K562 (cell line): ENCODE measurements at regions not wholly inside any gene's neighbourhood (a gene's known extent, or its start where the extent isn't known, plus 50 kb on each side); places are given as distances from the start of the nearest gene placed in this dataset.

Experiments used
- ATAC-seq: fragments of 200-7000 bp; cut with Tn5 transposase; 3 replicates; pipeline ENCODE4 v1.9.1; 2020; ENCODE audit warnings: moderate library complexity
- BruUV-seq: library from RNA; stranded (reverse); fragments of 400-500 nt; replicated peaks from 2 replicates; lab custom pipeline; 2021; lab: Mats Ljungman, UMichigan
- CTCF ChIA-PET: fragments of 300-600 bp; formaldehyde crosslinking; extraction: SDS; loops from one replicate; lab custom pipeline; 2021; ENCODE audit warnings: low intra/inter-chr PET ratio; lab: Yijun Ruan, JAX
- POLR2A ChIA-PET: fragments of 300-600, 350-650 bp; sonication (Branson Sonifier 250); formaldehyde crosslinking; extraction: SDS; loops from one replicate; lab custom pipeline; 2021; ENCODE audit warnings: antibody characterized with exemption, inconsistent platforms; lab: Yijun Ruan, JAX
- DNase-seq, 4 experiments: peaks; one replicate each; pipeline versions ENCODE4 v3.0.0 to v3.0.0-alpha.2; 2011 to 2018; ENCODE audit warnings: low spot score in 3 of 4, mixed read lengths in 3 of 4; ENCODE audit errors: extremely low read depth in 1 of 4
- FAIRE-seq: peaks from 2 replicates; lab custom pipeline; 2011; peaks lifted over from hg19 to GRCh38; lab: Jason Lieb, UNC
- H2AFZ ChIP-seq: 2 replicates; pipeline ENCODE4 v1.6.0; 2011; ENCODE audit warnings: low read depth, low read length, control low read depth, inconsistent platforms
- H3K27ac ChIP-seq: fragments of 200-600 bp; 3 replicates; pipeline ENCODE4 v1.8.0; 2011; ENCODE audit warnings: low read depth, mild to moderate bottlenecking, control low read depth, inconsistent platforms, low read length, moderate library complexity, mixed read lengths; ENCODE audit errors: extremely low read depth
- H3K27me3 ChIP-seq, 2 experiments: fragments of 300-600 bp in 1 of 2; 2 replicates in 1 of 2; 3 replicates in 1 of 2; pipeline versions ENCODE4 v1.6.0 to v1.8.0; 2011; ENCODE audit warnings: inconsistent platforms in 2 of 2, low read length in 2 of 2, mild to moderate bottlenecking in 1 of 2, mixed read lengths in 1 of 2, moderate library complexity in 1 of 2; ENCODE audit not compliant: control insufficient read depth in 2 of 2, insufficient read depth in 2 of 2
- H3K36me3 ChIP-seq: fragments of 300-600 bp; 3 replicates; pipeline ENCODE4 v1.8.0; 2011; ENCODE audit warnings: mild to moderate bottlenecking, low read length, inconsistent platforms; ENCODE audit not compliant: control insufficient read depth, insufficient read depth
- H3K4me1 ChIP-seq, 2 experiments: fragments of 200-600 bp in 1 of 2; replicated peaks in 1 of 2; 2 replicates in 1 of 2; 3 replicates in 1 of 2; pipeline versions ENCODE4 v1.5.1 to v1.8.0; 2011; ENCODE audit warnings: inconsistent platforms in 2 of 2, low read length in 2 of 2, mild to moderate bottlenecking in 1 of 2, mixed read lengths in 1 of 2, moderate library complexity in 1 of 2; ENCODE audit not compliant: control insufficient read depth in 2 of 2, insufficient read depth in 2 of 2
- H3K4me2 ChIP-seq: 2 replicates; pipeline ENCODE4 v1.6.1; 2011; ENCODE audit warnings: low read length, control low read depth, inconsistent platforms, mixed read lengths; ENCODE audit not compliant: insufficient read depth
- H3K4me3 ChIP-seq: fragments of 200-600 bp; sonication (generic), shearing (Covaris generic); 2 replicates; pipeline ENCODE4 v1.5.1; 2016; ENCODE audit warnings: control low read depth, inconsistent platforms
- H3K79me2 ChIP-seq: fragments of 200-600 bp; 3 replicates; pipeline ENCODE4 v1.8.0; 2011; ENCODE audit warnings: low read length, inconsistent platforms; ENCODE audit not compliant: control insufficient read depth, insufficient read depth
- H3K9ac ChIP-seq, 2 experiments: 2 replicates each; pipeline versions ENCODE4 v1.6.0 to v1.6.1; 2011; ENCODE audit warnings: low read depth in 2 of 2, low read length in 2 of 2, control low read depth in 1 of 2, inconsistent platforms in 1 of 2, mild to moderate bottlenecking in 1 of 2, mixed read lengths in 1 of 2; ENCODE audit not compliant: insufficient read depth in 1 of 2
- H3K9me1 ChIP-seq: one replicate; pipeline ENCODE4 v1.6.0; 2011; ENCODE audit warnings: inconsistent platforms, mild to moderate bottlenecking, low read length, moderate library complexity; ENCODE audit not compliant: control insufficient read depth, insufficient read depth
- H3K9me3 ChIP-seq: replicated peaks from 2 replicates; pipeline ENCODE4 v1.5.1; 2011; ENCODE audit warnings: low read depth, low read length, inconsistent platforms; ENCODE audit not compliant: control insufficient read depth, insufficient read depth
- H4K20me1 ChIP-seq: replicated peaks from 2 replicates; pipeline ENCODE4 v1.6.1; 2011; ENCODE audit warnings: low read length, inconsistent platforms, mixed read lengths; ENCODE audit not compliant: control insufficient read depth, insufficient read depth
- AFF1 ChIP-seq, 2 experiments: fragments of 450-650 bp; IDR thresholded peaks; 2 replicates each; pipeline ENCODE4 v1.6.1; 2018; ENCODE audit warnings: mild to moderate bottlenecking in 2 of 2, low read depth in 1 of 2; ENCODE audit not compliant: partially characterized antibody in 2 of 2
- ASH1L ChIP-seq: fragments of 450-650 bp; IDR thresholded peaks from 2 replicates; pipeline ENCODE4 v1.6.1; 2018; ENCODE audit warnings: borderline replicate concordance, mild to moderate bottlenecking, low read depth; ENCODE audit not compliant: partially characterized antibody
- CTCF ChIP-seq, 3 experiments: IDR thresholded peaks in 2 of 3; conservative IDR thresholded peaks in 1 of 3; 2 replicates each; pipeline ENCODE4 v1.5.1; 2011 to 2012; ENCODE audit warnings: low read length in 3 of 3, mild to moderate bottlenecking in 3 of 3, control low read depth in 2 of 3, improper control_type of control experiment in 1 of 3, inconsistent platforms in 1 of 3, low read depth in 1 of 3, mixed read lengths in 1 of 3, moderate library complexity in 1 of 3; ENCODE audit not compliant: insufficient read depth in 2 of 3
- HDAC3 ChIP-seq: fragments of 450-650 bp; IDR thresholded peaks from 2 replicates; pipeline ENCODE4 v1.6.1; 2018; ENCODE audit warnings: borderline replicate concordance, mild to moderate bottlenecking, moderate library complexity; ENCODE audit not compliant: partially characterized antibody
- HMBOX1 ChIP-seq: sonication (generic); IDR thresholded peaks from 2 replicates; pipeline ENCODE4 v1.6.1; 2016
- L3MBTL2 ChIP-seq: fragments of 450-650 bp; IDR thresholded peaks from 2 replicates; pipeline ENCODE4 v1.6.1; 2016; ENCODE audit warnings: mild to moderate bottlenecking, moderate library complexity
- MTA2 ChIP-seq: fragments of 450-650 bp; IDR thresholded peaks from 2 replicates; pipeline ENCODE4 v1.6.1; 2016; ENCODE audit warnings: low read depth
- RAD21 ChIP-seq, 2 experiments: fragments of 250-450 bp in 1 of 2; fragments of 450-650 bp in 1 of 2; sonication (Bioruptor Pico) in 1 of 2; formaldehyde crosslinking in 1 of 2; IDR thresholded peaks in 1 of 2; conservative IDR thresholded peaks in 1 of 2; 2 replicates each; pipeline versions ENCODE4 v1.4.0 to v1.8.0; 2020 to 2022; ENCODE audit warnings: mild to moderate bottlenecking in 2 of 2, moderate library complexity in 1 of 2
- SMARCB1 ChIP-seq: IDR thresholded peaks from 2 replicates; pipeline ENCODE4 v1.6.1; 2011; ENCODE audit warnings: improper control_type of control experiment, low read depth; ENCODE audit not compliant: insufficient read length
- SMC3 ChIP-seq: conservative IDR thresholded peaks from 2 replicates; pipeline ENCODE4 v1.6.1; 2011; ENCODE audit warnings: low read depth, low read length, improper control_type of control experiment; ENCODE audit not compliant: insufficient read depth
- ZBTB7A ChIP-seq: IDR thresholded peaks from 2 replicates; pipeline ENCODE4 v1.6.1; 2011; ENCODE audit warnings: low read depth, mild to moderate bottlenecking, low read length, moderate library complexity, borderline replicate concordance; ENCODE audit not compliant: control insufficient read depth
- ZKSCAN1 ChIP-seq: fragments of 150-350 bp; IDR thresholded peaks from 2 replicates; pipeline ENCODE4 v1.6.1; 2016; ENCODE audit warnings: low read depth, low read length
- ZNF311 ChIP-seq: fragments of 250-450 bp; sonication (Bioruptor Pico); IDR thresholded peaks from 2 replicates; pipeline ENCODE4 v1.4.0; 2020; ENCODE audit warnings: mild to moderate bottlenecking, moderate library complexity
- ZNF436 ChIP-seq: fragments of 250-450, 450-650 bp; sonication (Bioruptor Pico); formaldehyde crosslinking; IDR thresholded peaks from 2 replicates; pipeline ENCODE4 v1.7.0; 2020; ENCODE audit warnings: mild to moderate bottlenecking
- WGBS: fragments of 100-300 bp; shearing (Covaris generic); methylation state at CpG from one replicate; pipeline ENCODE4 v1.1.6; 2016; ENCODE audit warnings: low coverage, mixed read lengths; ENCODE audit not compliant: insufficient coverage; ENCODE audit errors: missing lambda C conversion rate; 5-methylcytosine and 5-hydroxymethylcytosine counted together
- in situ Hi-C: fragments of 300-500 bp; cut with MboI; formaldehyde crosslinking; loops from 4 replicates; pipeline ENCODE4 v1.15.0; 2018; ENCODE audit warnings: inconsistent platforms, mixed read lengths
- intact Hi-C: fragments of 100-400 bp; cut with micrococcal nuclease; formaldehyde crosslinking; loops from 2 replicates; pipeline ENCODE4 v1.14.2; 2022

- intact Hi-C loops, result loop anchor here (2.0 to 10.0 kb wide), 2 partner anchors 80 to 136 kb away; no protein-coding TSS in a partner anchor
- Histone ChIP-seq H3K4me1 (no peaks in the 10 kb centered on the region), H3K9ac (no peak overlapping the region), H3K79me2 (no peaks in the 10 kb centered on the region), H3K4me2 (no peak overlapping the region), H4K20me1 (no peaks in the 10 kb centered on the region), H3K9me3 (no peaks in the 10 kb centered on the region; the same call in 1 of the 2 replicates), H2AFZ (no peak overlapping the region), H3K9me1 (no peaks in the 10 kb centered on the region), H3K36me3 (no peaks in the 10 kb centered on the region), H3K4me3 (no peak overlapping the region), H3K27me3 (no peaks in the 10 kb centered on the region), H3K27ac (no peak overlapping the region)
- in situ Hi-C loops, result no loop called here
- no peak for ATAC-seq
- peak; percentile 11 to 26 (median 22) for DNase-seq
- CTCF ChIA-PET, result no interaction called here
- no TSS peak for BruUV-seq
- POLR2A ChIA-PET, result interaction anchor here (0.6 kb wide), 1 partner anchor 111 kb away, joined by 3 read pairs; no protein-coding TSS in a partner anchor
- 0% methylated on average over 3 of the region's 3 CpGs for WGBS
- peak; percentile 52 for FAIRE-seq
- no peak for TF ChIP-seq L3MBTL2
- TF ChIP-seq ZNF311 (CRISPR knock-in tag), result no peak
- no peak for TF ChIP-seq HMBOX1
- TF ChIP-seq AFF1 (IDR thresholded peaks at IDR 0.05; ENCODE audit: low read depth in 1 of 2, partially characterized antibody in 2 of 2), result no peak
- peak; percentile 41 to 54; a peak in 3 of 4 replicates for TF ChIP-seq RAD21 (CRISPR knock-in tag; conservative IDR thresholded peaks at IDR 0.05 in 1 of 2, IDR thresholded peaks at IDR 0.05 in 1 of 2)
- TF ChIP-seq ZNF436 (CRISPR knock-in tag), result no peak
- no peak for TF ChIP-seq ASH1L
- TF ChIP-seq MTA2, result no peak
- TF ChIP-seq HDAC3, result no peak
- TF ChIP-seq SMARCB1, result no peak
- peak; percentile 14 to 48 (median 47); a peak in 3 of 6 replicates for TF ChIP-seq CTCF (IDR thresholded peaks at IDR 0.05 in 2 of 3, conservative IDR thresholded peaks at IDR 0.05 in 1 of 3; ENCODE audit: insufficient read depth in 2 of 3, low read depth in 1 of 3, low read length in 3 of 3)
- no peak for TF ChIP-seq ZBTB7A
- TF ChIP-seq ZKSCAN1, result no peak
- TF ChIP-seq SMC3, result 0 out of 2 replicates have a peak, but pooled peaks have one; percentile 20
Measured at GRCh38 chr10:52644373-52645186, 128.0 kb downstream of the MBL2 start.
